OCI-LY7 (cell line): ENCODE measurements at regions not wholly inside any gene's neighbourhood (a gene's known extent, or its start where the extent isn't known, plus 50 kb on each side); places are given as distances from the start of the nearest gene placed in this dataset.

Experiments used
- BruUV-seq: library from RNA; stranded (reverse); fragments of 400-500 nt; replicated peaks from 2 replicates; lab custom pipeline; 2021; lab: Mats Ljungman, UMichigan
- CTCF ChIA-PET: fragments of 300-600 bp; sonication (Branson Sonifier 250); formaldehyde crosslinking; loops from one replicate; lab custom pipeline; 2022; ENCODE audit warnings: antibody characterized with exemption; ENCODE audit not compliant: unreplicated experiment; lab: Charles Lee
- POLR2A ChIA-PET: fragments of 300-600 bp; sonication (Branson Sonifier 250); formaldehyde crosslinking; loops from one replicate; lab custom pipeline; 2022; ENCODE audit warnings: antibody characterized with exemption; lab: Charles Lee
- DNase-seq: peaks from one replicate; pipeline ENCODE4 v3.0.0-alpha.2; 2015; ENCODE audit warnings: low spot score
- H2AFZ ChIP-seq: fragments of 200-600 bp; sonication (generic), shearing (Covaris generic); 2 replicates; pipeline ENCODE4 v1.6.1; 2014; ENCODE audit warnings: mild to moderate bottlenecking, antibody characterized with exemption, low read length, moderate library complexity
- H3K27ac ChIP-seq: fragments of 200-600 bp; sonication (generic); 2 replicates; pipeline ENCODE4 v1.5.1; 2014; ENCODE audit warnings: mixed run types, low read depth, mild to moderate bottlenecking, moderate library complexity, low read length, inconsistent platforms; ENCODE audit not compliant: poor library complexity, severe bottlenecking
- H3K36me3 ChIP-seq: fragments of 200-600 bp; sonication (generic); 2 replicates; pipeline ENCODE4 v1.6.1; 2014; ENCODE audit warnings: mild to moderate bottlenecking, antibody characterized with exemption, low read length, moderate library complexity, mixed read lengths; ENCODE audit not compliant: insufficient read depth
- H3K4me1 ChIP-seq: fragments of 200-600 bp; sonication (generic); 2 replicates; pipeline ENCODE4 v1.5.1; 2014; ENCODE audit warnings: mild to moderate bottlenecking, low read length; ENCODE audit not compliant: insufficient read depth, poor library complexity, severe bottlenecking
- H3K4me2 ChIP-seq: fragments of 200-600 bp; sonication (generic); 2 replicates; pipeline ENCODE4 v1.6.1; 2014; ENCODE audit warnings: mild to moderate bottlenecking, low read length
- H3K4me3 ChIP-seq: fragments of 200-600 bp; sonication (generic); 2 replicates; pipeline ENCODE4 v1.5.1; 2014; ENCODE audit warnings: mild to moderate bottlenecking, low read depth, low read length; ENCODE audit not compliant: poor library complexity, severe bottlenecking
- H3K79me2 ChIP-seq: fragments of 200-600 bp; sonication (generic); 2 replicates; pipeline ENCODE4 v1.6.1; 2016; ENCODE audit warnings: low read depth, mild to moderate bottlenecking, low read length, moderate library complexity, mixed read lengths; ENCODE audit not compliant: insufficient read depth
- H3K9me2 ChIP-seq: fragments of 200-600 bp; sonication (generic); 2 replicates; pipeline ENCODE4 v1.6.1; 2016; ENCODE audit warnings: mild to moderate bottlenecking, low read length, mixed read lengths; ENCODE audit not compliant: insufficient read depth
- H3K9me3 ChIP-seq: fragments of 200-600 bp; sonication (generic); 2 replicates; pipeline ENCODE4 v1.6.1; 2014; ENCODE audit warnings: mild to moderate bottlenecking, mixed run types, low read length, mixed read lengths
- H4K20me1 ChIP-seq: fragments of 200-600 bp; sonication (generic); 2 replicates; pipeline ENCODE4 v1.6.1; 2014; ENCODE audit warnings: mild to moderate bottlenecking, antibody characterized with exemption, low read length, moderate library complexity, mixed read lengths; ENCODE audit not compliant: insufficient read depth
- EZH2phosphoT487 ChIP-seq: fragments of 200-600 bp; sonication (generic); IDR thresholded peaks from 2 replicates; pipeline ENCODE4 v1.6.1; 2018; ENCODE audit warnings: low read depth, borderline replicate concordance, mild to moderate bottlenecking, mixed run types, antibody characterized with exemption, low read length, moderate library complexity, mixed read lengths
- intact Hi-C: fragments of 100-400 bp; cut with micrococcal nuclease; formaldehyde crosslinking; loops from one replicate; pipeline ENCODE4 v1.10.0; 2022; ENCODE audit not compliant: unreplicated experiment
- TF ChIP-seq, protein P1 (sequence below): fragments of 200-600 bp; sonication (generic); conservative IDR thresholded peaks from 2 replicates; pipeline ENCODE4 v1.5.1; 2014; ENCODE audit warnings: mild to moderate bottlenecking, antibody characterized with exemption, low read length, moderate library complexity, mixed read lengths

DNA sequence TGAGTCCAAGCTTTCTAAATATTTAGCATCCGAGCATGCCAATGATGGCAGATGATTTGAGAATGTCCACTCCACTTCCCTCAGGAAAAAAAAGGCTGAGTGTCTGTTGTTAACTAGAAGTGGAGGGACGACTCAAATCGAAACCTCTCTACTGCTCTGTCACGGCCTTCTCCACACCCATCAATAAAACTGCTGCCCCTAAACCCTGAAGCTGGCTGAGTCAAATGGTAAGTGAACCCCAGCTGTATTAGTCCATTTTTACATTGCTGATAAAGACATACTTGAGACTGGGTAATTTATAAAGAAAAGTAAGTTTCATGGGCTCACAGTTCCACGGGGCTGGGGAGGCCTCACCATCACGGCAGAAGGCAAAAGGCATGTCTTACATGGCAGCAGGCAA is 707.0 kb downstream of the QKI start:
- ChIA-PET POLR2A (no interaction called here), CTCF (no interaction called here)
- no TSS peak for BruUV-seq
- no peak overlapping the region for H3K27ac ChIP-seq
- no peaks in the 10 kb centered on the region for H3K9me2 ChIP-seq
- no peak overlapping the region for H2AFZ ChIP-seq
- intact Hi-C loops: no loop called here
- no peaks in the 10 kb centered on the region for H3K36me3 ChIP-seq
- no peaks in the 10 kb centered on the region for H3K79me2 ChIP-seq
- TF ChIP-seq EZH2phosphoT487: no peak
- TF ChIP-seq, protein P1, sequence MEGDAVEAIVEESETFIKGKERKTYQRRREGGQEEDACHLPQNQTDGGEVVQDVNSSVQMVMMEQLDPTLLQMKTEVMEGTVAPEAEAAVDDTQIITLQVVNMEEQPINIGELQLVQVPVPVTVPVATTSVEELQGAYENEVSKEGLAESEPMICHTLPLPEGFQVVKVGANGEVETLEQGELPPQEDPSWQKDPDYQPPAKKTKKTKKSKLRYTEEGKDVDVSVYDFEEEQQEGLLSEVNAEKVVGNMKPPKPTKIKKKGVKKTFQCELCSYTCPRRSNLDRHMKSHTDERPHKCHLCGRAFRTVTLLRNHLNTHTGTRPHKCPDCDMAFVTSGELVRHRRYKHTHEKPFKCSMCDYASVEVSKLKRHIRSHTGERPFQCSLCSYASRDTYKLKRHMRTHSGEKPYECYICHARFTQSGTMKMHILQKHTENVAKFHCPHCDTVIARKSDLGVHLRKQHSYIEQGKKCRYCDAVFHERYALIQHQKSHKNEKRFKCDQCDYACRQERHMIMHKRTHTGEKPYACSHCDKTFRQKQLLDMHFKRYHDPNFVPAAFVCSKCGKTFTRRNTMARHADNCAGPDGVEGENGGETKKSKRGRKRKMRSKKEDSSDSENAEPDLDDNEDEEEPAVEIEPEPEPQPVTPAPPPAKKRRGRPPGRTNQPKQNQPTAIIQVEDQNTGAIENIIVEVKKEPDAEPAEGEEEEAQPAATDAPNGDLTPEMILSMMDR: no peak
- H3K4me2 ChIP-seq: no peak overlapping the region
- no peaks in the 10 kb centered on the region for H3K9me3 ChIP-seq
- no peak for DNase-seq
- no peak overlapping the region for H3K4me3 ChIP-seq
- no peaks in the 10 kb centered on the region for H4K20me1 ChIP-seq
- no peaks in the 10 kb centered on the region for H3K4me1 ChIP-seq

DNA sequence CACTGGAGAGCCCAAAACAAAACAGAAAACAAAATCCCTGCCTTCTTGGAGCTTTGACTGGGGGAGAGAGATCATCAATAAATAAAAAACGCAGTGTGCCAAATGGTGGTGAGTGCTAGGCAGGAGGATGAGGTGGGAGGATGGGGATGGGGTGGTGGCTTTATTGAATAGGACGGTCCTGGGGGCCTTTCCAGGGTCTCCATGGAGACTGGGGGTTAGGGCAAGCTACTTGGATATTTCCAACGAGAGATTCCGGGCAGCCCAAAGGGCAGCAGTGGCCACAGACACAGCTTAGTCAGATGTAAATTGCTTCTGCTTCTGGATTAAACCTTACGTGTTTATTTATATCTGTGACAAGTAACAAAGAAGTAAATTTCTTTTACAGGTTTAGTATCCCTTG is 700.1 kb downstream of the QKI start:
- CTCF ChIA-PET: no interaction called here
- BruUV-seq: no TSS peak
- Histone ChIP-seq H2AFZ (no peak overlapping the region), H3K4me2 (no peak overlapping the region), H3K4me3 (no peak overlapping the region), H3K9me3 (no peaks in the 10 kb centered on the region), H3K36me3 (no peaks in the 10 kb centered on the region), H3K27ac (no peak overlapping the region), H3K9me2 (no peaks in the 10 kb centered on the region), H3K4me1 (no peaks in the 10 kb centered on the region), H3K79me2 (no peaks in the 10 kb centered on the region), H4K20me1 (no peaks in the 10 kb centered on the region)
- TF ChIP-seq, protein P1: no peak
- TF ChIP-seq EZH2phosphoT487: no peak
- DNase-seq: no peak
- intact Hi-C loops: no loop called here
- POLR2A ChIA-PET: no interaction called here

DNA sequence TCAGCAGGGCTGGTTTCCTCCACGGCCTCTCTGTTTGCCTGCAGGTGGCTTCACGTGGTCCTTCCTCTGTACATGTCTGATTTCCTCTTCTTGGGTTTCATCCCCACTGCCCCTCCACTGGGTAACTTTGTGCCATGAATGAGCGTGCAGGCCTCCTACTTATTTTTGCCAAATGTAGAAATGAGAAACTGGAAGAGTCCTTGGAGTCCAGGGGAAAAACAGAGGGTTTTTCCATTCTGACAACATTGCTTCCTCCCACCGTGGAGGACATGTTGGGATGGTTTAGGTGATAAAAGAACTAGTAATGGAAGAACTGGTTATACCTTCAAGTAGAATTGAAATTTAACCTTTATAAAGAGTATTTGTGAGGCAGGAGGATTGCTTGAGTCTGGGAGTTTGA is 699.5 kb downstream of the QKI start:
- ChIA-PET POLR2A (no interaction called here), CTCF (no interaction called here)
- DNase-seq: no peak
- Histone ChIP-seq H4K20me1 (no peaks in the 10 kb centered on the region), H3K9me2 (no peaks in the 10 kb centered on the region), H3K4me2 (no peak overlapping the region), H3K36me3 (no peaks in the 10 kb centered on the region), H3K79me2 (no peaks in the 10 kb centered on the region), H3K27ac (no peak overlapping the region), H3K4me3 (no peak overlapping the region), H2AFZ (no peak overlapping the region), H3K4me1 (no peaks in the 10 kb centered on the region), H3K9me3 (no peaks in the 10 kb centered on the region)
- intact Hi-C loops: no loop called here
- TF ChIP-seq, protein P1: no peak
- TF ChIP-seq EZH2phosphoT487: no peak
- BruUV-seq: no TSS peak
